Peyer's patch (tissue), 4 donors: ENCODE measurements at regions not wholly inside any gene's neighbourhood (a gene's known extent, or its start where the extent isn't known, plus 50 kb on each side); places are given as distances from the start of the nearest gene placed in this dataset.

Experiments
- DNase-seq, 3 donors: peaks; one replicate each; pipeline ENCODE4 v3.0.0-alpha.2; 2017 to 2019
- H3K27ac ChIP-seq, 4 donors: fragments of 200-600 bp; sonication (generic); one replicate each; pipeline ENCODE4 v1.5.1; 2016 to 2019
- H3K27me3 ChIP-seq, 2 donors: fragments of 200-600 bp; sonication (generic); one replicate each; pipeline ENCODE4 v1.5.1; 2019
- H3K36me3 ChIP-seq, 3 donors: fragments of 200-600 bp; sonication (generic); one replicate each; pipeline ENCODE4 v1.5.1; 2016 to 2019
- H3K4me1 ChIP-seq, 4 donors: fragments of 200-600 bp; sonication (generic); one replicate each; pipeline ENCODE4 v1.5.1; 2016 to 2019
- H3K4me3 ChIP-seq, 4 donors: fragments of 200-600 bp; sonication (generic); 1 replicate in 3 of 4; 2 replicates in 1 of 4; pipeline ENCODE4 v1.5.1; 2016 to 2019; ENCODE audit warnings: mild to moderate bottlenecking in 1 of 4
- H3K9me3 ChIP-seq, 4 donors: fragments of 200-600 bp; sonication (generic); one replicate each; pipeline ENCODE4 v1.5.1; 2016 to 2019; ENCODE audit warnings: mild to moderate bottlenecking in 1 of 4
- CTCF ChIP-seq, 6 experiments: fragments of 450-650 bp in 4 of 6; fragments of 200-600 bp in 2 of 6; sonication (generic) in 1 of 6; IDR thresholded peaks; one replicate each; pipeline ENCODE4 v1.5.1; 2017 to 2019; ENCODE audit warnings: antibody characterized with exemption in 6 of 6, mild to moderate bottlenecking in 3 of 6, moderate library complexity in 1 of 6
- POLR2A ChIP-seq, 2 donors: fragments of 450-650 bp; IDR thresholded peaks; one replicate each; pipeline ENCODE4 v1.5.1; 2017; ENCODE audit warnings: antibody characterized with exemption in 2 of 2, mild to moderate bottlenecking in 2 of 2, moderate library complexity in 2 of 2

DNA sequence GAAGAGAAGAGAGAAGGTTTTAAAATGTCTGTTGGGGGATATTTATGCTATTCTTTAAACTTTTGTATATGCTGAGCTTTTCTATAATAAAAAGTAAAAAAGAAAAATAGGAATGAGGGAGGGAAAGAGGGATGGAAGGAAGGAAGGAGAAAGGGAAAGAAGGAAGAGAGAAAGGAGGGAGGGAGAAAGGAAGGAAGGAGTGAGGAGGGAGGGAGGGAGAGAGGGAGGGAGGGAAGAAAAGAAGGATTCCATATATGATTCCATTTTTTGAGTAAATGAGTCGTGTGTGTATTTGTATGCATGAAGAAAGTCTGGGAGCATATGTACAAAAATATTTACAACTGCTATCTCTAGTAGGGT is 120.9 kb upstream of the ZBTB40 start:
- DNase-seq, result no peak
- H3K36me3 ChIP-seq, result no peaks in the 10 kb centered on the region
- H3K4me3 ChIP-seq, result no peak overlapping the region
- H3K4me1 ChIP-seq, result no peaks in the 10 kb centered on the region
- no peaks in the 10 kb centered on the region for H3K27me3 ChIP-seq
- H3K27ac ChIP-seq, result no peak overlapping the region
- no peaks in the 10 kb centered on the region for H3K9me3 ChIP-seq
- TF ChIP-seq CTCF (IDR thresholded peaks at IDR 0.05), result no peak
- TF ChIP-seq POLR2A (IDR thresholded peaks at IDR 0.05), result no peak

- Histone ChIP-seq H3K36me3 (no peaks in the 10 kb centered on the region), H3K4me1 (no peaks in the 10 kb centered on the region), H3K27ac (no peak overlapping the region), H3K27me3 (no peaks in the 10 kb centered on the region), H3K9me3 (no peaks in the 10 kb centered on the region), H3K4me3 (no peak overlapping the region)
- TF ChIP-seq CTCF (IDR thresholded peaks at IDR 0.05), result no peak
- TF ChIP-seq POLR2A (IDR thresholded peaks at IDR 0.05), result no peak
- DNase-seq, result no peak
Observed at GRCh38 chr1:22331618-22332423, 119.8 kb upstream of the ZBTB40 start.

GRCh38 chr1:22332424-22332717 is 119.3 kb upstream of the ZBTB40 start:
- H3K4me3 ChIP-seq, result no peak overlapping the region
- H3K9me3 ChIP-seq, result no peaks in the 10 kb centered on the region
- H3K27me3 ChIP-seq, result no peaks in the 10 kb centered on the region
- no peak for TF ChIP-seq CTCF (IDR thresholded peaks at IDR 0.05)
- no peaks in the 10 kb centered on the region for H3K4me1 ChIP-seq
- DNase-seq, result no peak
- no peak overlapping the region for H3K27ac ChIP-seq
- no peaks in the 10 kb centered on the region for H3K36me3 ChIP-seq

- TF ChIP-seq POLR2A (IDR thresholded peaks at IDR 0.05) (no peak), CTCF (IDR thresholded peaks at IDR 0.05) (no peak)
- no peak overlapping the region for H3K27ac ChIP-seq
- H3K4me1 ChIP-seq, result no peaks in the 10 kb centered on the region
- H3K9me3 ChIP-seq, result no peaks in the 10 kb centered on the region
- no peak overlapping the region for H3K4me3 ChIP-seq
- H3K36me3 ChIP-seq, result no peaks in the 10 kb centered on the region
- H3K27me3 ChIP-seq, result no peaks in the 10 kb centered on the region
- DNase-seq, result no peak
Observed at GRCh38 chr1:22332795-22333499, 118.7 kb upstream of the ZBTB40 start.

DNA sequence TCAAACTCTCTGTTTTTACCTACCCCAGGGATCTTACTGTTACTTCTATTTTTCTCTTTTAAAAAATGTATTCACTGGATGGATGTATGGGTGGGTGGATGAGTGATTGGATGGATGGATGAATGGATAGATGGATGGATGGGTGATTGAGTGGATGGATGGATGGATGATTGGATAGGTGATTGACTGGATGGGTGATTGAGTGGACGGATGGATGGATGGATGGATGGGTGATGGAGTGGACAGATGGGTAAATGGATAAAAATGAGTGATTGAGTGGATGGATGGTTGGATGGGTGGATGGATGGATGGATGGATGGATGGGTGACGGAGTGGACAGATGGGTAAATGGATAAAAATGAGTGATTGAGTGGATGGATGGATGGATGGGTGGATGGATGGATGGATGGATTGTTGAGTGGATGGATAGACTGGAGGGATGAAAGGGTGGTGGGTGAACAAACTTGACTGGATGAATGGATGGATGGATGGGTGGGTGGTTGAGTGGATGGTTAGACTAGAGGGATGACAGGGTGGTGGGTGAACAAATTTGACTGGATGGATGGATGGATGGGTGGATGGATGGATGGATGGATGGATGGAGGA is 118.0 kb upstream of the ZBTB40 start:
- Histone ChIP-seq H3K27ac (no peak overlapping the region), H3K27me3 (no peaks in the 10 kb centered on the region), H3K4me1 (no peaks in the 10 kb centered on the region), H3K9me3 (no peaks in the 10 kb centered on the region), H3K36me3 (no peaks in the 10 kb centered on the region), H3K4me3 (no peak overlapping the region)
- no peak for DNase-seq
- no peak for TF ChIP-seq CTCF (IDR thresholded peaks at IDR 0.05)
- TF ChIP-seq POLR2A (IDR thresholded peaks at IDR 0.05), result no peak
